Lower lobe of right lung (tissue), 2 donors: ENCODE measurements at regions not wholly inside any gene's neighbourhood (a gene's known extent, or its start where the extent isn't known, plus 50 kb on each side); places are given as distances from the start of the nearest gene placed in this dataset.
"Not testable (repeated sequence)": the region's sequence is repeated elsewhere in the genome, so short reads cannot be mapped to it uniquely, and the experiment has no call there.

Experiments used
- ATAC-seq, 2 donors: fragments of 200-7000 bp; cut with Tn5 transposase; one replicate each; pipeline ENCODE4 v1.9.1; 2020 to 2022; ENCODE audit warnings: mild to moderate bottlenecking in 2 of 2, moderate library complexity in 2 of 2
- DNase-seq: peaks from one replicate; pipeline ENCODE4 v3.0.0-alpha.2; 2020
- H3K27ac ChIP-seq: fragments of 200-600 bp; one replicate; pipeline ENCODE4 v1.8.0; 2022
- H3K27me3 ChIP-seq: fragments of 200-600 bp; one replicate; pipeline ENCODE4 v1.8.0; 2022; ENCODE audit warnings: low read depth
- H3K36me3 ChIP-seq: fragments of 200-600 bp; one replicate; pipeline ENCODE4 v1.8.0; 2022; ENCODE audit warnings: mild to moderate bottlenecking
- H3K4me1 ChIP-seq: fragments of 200-600 bp; one replicate; pipeline ENCODE4 v1.8.0; 2022
- H3K4me3 ChIP-seq: fragments of 200-600 bp; one replicate; pipeline ENCODE4 v1.8.0; 2022; ENCODE audit warnings: mild to moderate bottlenecking
- H3K9me3 ChIP-seq: fragments of 200-600 bp; one replicate; pipeline ENCODE4 v1.8.0; 2022
- intact Hi-C: fragments of 100-400 bp; cut with DNase I; formaldehyde crosslinking; loops from one replicate; pipeline ENCODE4 v1.11.0; 2022
- TF ChIP-seq, protein P1 (sequence below): fragments of 200-600 bp; IDR thresholded peaks from one replicate; pipeline ENCODE4 v1.8.0; 2022; ENCODE audit warnings: antibody characterized with exemption, mild to moderate bottlenecking
- donor health status: DM: no; HTN: yes; CAD: no; lungs with severe emphysema.

DNA sequence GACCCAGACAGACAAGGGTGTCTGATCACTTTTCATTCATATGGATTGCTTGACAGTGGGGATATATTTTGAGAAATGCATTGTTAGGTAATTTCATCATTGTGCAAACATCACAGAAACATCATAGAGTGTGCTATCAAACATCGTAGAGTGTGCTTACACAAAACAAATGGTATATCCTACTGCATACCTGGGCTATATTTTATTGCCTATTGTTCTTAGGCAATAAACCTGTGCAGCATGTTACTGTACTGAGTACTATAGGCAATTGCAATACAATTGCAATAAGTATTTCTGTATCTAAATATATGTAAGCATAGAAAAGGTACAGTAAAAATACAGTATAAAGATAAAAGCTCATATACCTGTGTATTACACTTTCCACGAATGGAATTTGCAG lies 319.1 kb downstream of the KIF20B start:
- Histone ChIP-seq H3K4me1 (no peaks in the 10 kb centered on the region), H3K27ac (no peak overlapping the region), H3K36me3 (no peaks in the 10 kb centered on the region), H3K9me3 (no peaks in the 10 kb centered on the region), H3K4me3 (no peak overlapping the region), H3K27me3 (no peaks in the 10 kb centered on the region)
- ATAC-seq = no peak
- intact Hi-C loops = no loop called here
- DNase-seq = no peak
- TF ChIP-seq, protein P1, sequence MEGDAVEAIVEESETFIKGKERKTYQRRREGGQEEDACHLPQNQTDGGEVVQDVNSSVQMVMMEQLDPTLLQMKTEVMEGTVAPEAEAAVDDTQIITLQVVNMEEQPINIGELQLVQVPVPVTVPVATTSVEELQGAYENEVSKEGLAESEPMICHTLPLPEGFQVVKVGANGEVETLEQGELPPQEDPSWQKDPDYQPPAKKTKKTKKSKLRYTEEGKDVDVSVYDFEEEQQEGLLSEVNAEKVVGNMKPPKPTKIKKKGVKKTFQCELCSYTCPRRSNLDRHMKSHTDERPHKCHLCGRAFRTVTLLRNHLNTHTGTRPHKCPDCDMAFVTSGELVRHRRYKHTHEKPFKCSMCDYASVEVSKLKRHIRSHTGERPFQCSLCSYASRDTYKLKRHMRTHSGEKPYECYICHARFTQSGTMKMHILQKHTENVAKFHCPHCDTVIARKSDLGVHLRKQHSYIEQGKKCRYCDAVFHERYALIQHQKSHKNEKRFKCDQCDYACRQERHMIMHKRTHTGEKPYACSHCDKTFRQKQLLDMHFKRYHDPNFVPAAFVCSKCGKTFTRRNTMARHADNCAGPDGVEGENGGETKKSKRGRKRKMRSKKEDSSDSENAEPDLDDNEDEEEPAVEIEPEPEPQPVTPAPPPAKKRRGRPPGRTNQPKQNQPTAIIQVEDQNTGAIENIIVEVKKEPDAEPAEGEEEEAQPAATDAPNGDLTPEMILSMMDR = no peak

DNA sequence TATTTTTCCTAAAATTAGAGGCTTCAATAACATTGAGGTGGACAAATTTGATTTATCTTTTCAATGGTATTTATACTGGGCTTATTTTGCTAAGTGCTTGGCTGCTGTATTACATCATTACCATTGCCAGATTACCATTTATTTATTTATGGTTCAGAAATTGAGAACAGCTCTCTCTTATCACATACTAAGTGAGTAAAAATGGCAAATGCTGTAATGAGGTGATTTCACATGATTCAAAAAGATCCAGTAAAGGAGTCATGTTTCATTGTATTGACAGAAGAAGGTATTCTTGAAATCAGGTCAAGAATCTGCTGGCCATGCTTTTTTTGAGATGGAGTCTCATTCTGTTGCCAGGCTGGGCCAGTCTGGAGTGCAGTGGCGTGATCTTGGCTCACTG lies 322.6 kb downstream of the KIF20B start:
- H3K27me3 ChIP-seq = no peaks in the 10 kb centered on the region
- ATAC-seq (no peak), DNase-seq (no peak)
- H3K36me3 ChIP-seq = no peaks in the 10 kb centered on the region
- H3K4me1 ChIP-seq = no peaks in the 10 kb centered on the region
- TF ChIP-seq, protein P1 = no peak
- H3K4me3 ChIP-seq = no peak overlapping the region
- no peaks in the 10 kb centered on the region for H3K9me3 ChIP-seq
- intact Hi-C loops = no loop called here
- H3K27ac ChIP-seq = no peak overlapping the region

DNA sequence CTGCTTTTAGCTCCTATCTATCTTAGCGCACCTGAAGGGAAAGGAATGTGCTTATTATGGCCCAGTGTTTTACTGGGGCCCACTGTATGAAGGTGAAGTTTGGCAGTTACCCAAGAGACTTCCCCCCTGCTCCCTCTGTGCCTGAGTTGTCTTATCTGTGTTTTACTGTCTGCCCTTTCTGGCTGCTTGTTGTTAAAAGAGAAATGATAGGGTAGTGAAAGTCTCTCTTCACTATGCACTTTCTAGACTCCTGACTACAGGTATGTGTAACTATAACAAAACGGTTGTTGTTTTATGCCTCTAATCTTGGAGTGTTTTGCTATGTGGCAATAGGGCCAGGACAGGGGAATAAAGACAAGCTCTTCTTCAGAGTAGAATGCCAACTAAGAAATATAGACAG lies 326.9 kb downstream of the KIF20B start:
- no peaks in the 10 kb centered on the region for H3K36me3 ChIP-seq
- no peak overlapping the region for H3K27ac ChIP-seq
- no peak overlapping the region for H3K4me3 ChIP-seq
- DNase-seq (no peak), ATAC-seq (no peak)
- H3K27me3 ChIP-seq = no peaks in the 10 kb centered on the region
- intact Hi-C loops = no loop called here
- TF ChIP-seq, protein P1 = no peak
- no peaks in the 10 kb centered on the region for H3K9me3 ChIP-seq
- H3K4me1 ChIP-seq = no peaks in the 10 kb centered on the region

DNA sequence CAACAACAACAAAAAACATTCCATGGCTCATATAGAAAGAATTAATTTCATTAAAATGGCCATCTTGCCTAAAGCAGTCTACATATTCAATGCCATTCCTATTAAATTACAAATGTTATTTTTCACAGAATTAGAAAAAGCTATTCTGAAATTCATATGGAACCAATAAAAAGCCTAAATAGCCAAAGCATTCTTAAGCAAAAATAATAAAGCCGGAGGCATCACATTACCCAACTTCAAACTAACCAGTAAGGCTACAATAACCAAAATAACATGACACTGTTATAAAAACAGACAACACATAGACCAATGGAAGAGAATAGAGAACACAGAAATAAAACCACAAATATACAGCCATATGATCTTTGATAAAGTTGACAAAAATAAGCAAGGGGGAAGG lies 330.4 kb downstream of the KIF20B start:
- DNase-seq (no peak), ATAC-seq (no peak)
- Histone ChIP-seq H3K27ac (no peak overlapping the region), H3K36me3 (no peaks in the 10 kb centered on the region), H3K4me3 (no peak overlapping the region), H3K9me3 (no peaks in the 10 kb centered on the region), H3K4me1 (no peaks in the 10 kb centered on the region), H3K27me3 (no peaks in the 10 kb centered on the region)
- intact Hi-C loops = no loop called here
- TF ChIP-seq, protein P1 = no peak

DNA sequence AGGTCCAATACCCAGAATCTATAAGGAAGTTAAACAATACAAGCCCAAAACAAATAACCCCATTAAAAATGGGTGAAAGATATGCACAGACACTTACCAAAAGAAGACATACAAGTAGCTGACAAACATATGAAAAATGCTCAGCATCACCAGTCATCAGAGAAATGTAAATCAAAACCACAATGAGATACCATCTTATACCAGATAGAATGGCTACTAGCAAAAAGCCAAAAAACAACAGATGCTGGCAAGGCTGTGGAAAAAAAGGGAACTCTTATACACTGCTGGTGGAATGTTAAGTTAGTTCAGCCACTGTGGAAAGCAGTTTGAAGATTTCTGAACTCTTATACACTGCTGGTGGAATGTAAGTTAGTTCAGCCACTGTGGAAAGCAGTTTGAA lies 331.1 kb downstream of the KIF20B start:
- H3K36me3 ChIP-seq = no peaks in the 10 kb centered on the region

DNA sequence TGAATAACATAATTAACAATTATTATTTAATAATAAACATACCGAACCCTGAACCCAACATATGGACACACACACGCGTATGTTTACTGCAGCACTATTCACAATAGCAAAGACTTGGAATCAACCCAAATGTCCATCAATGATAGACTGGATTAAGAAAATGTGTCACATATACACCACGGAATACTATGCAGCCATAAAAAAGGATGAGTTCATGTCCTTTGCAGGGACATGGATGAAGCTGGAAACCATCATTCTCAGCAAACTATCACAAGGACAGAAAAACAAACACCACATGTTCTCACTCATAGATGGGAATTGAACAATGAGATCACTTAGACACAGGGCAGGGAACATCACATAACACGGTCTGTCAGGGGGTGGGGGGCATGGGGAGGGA lies 333.5 kb downstream of the KIF20B start:
- H3K4me3 ChIP-seq, H3K27me3 ChIP-seq, DNase-seq, intact Hi-C loops, H3K4me1 ChIP-seq, ATAC-seq, H3K27ac ChIP-seq, H3K36me3 ChIP-seq, H3K9me3 ChIP-seq: not testable (repeated sequence)

More for the DNA sequence above, 331.1 kb downstream of the KIF20B start:
- Histone ChIP-seq H3K4me1 (no peaks in the 10 kb centered on the region), H3K9me3 (no peaks in the 10 kb centered on the region), H3K4me3 (no peak overlapping the region), H3K27me3 (no peaks in the 10 kb centered on the region), H3K27ac (no peak overlapping the region)
- DNase-seq (no peak), ATAC-seq (no peak)
- intact Hi-C loops = no loop called here
- TF ChIP-seq, protein P1 = no peak
